ENCODE measurements at regions not wholly inside any gene's neighbourhood (a gene's known extent, or its start where the extent isn't known, plus 50 kb on each side); places are given as distances from the start of the nearest gene placed in this dataset.

- intact Hi-C loops (cut with micrococcal nuclease) = no loop called here
- Histone ChIP-seq H3K9ac (replicated peaks; ENCODE audit: extremely low read depth, insufficient read depth, low read length) (no peak overlapping the region), H3K9me1 (replicated peaks; ENCODE audit: control insufficient read depth, extremely low read depth, insufficient read depth, low read length) (no peaks in the 10 kb centered on the region), H3K36me3 (ENCODE audit: control insufficient read depth in 2 of 2, extremely low read depth in 1 of 2, insufficient read depth in 2 of 2, low read length in 2 of 2) (no peaks in the 10 kb centered on the region), H4K20me1 (replicated peaks; ENCODE audit: control insufficient read depth, extremely low read depth, insufficient read depth, low read length) (no peaks in the 10 kb centered on the region), H3K9me3 (replicated peaks; ENCODE audit: control insufficient read depth, insufficient read depth, low read length) (peaks cover 3% of the 10 kb centered on the region), H3K4me1 (ENCODE audit: control insufficient read depth, extremely low read depth, insufficient read depth, low read length) (no peaks in the 10 kb centered on the region), H3K27me3 (ENCODE audit: control insufficient read depth in 2 of 2, insufficient read depth in 2 of 2, low read length in 2 of 2) (no peaks in the 10 kb centered on the region), H3K4me3 (replicated peaks in 1 of 3; ENCODE audit: insufficient read depth in 1 of 3, low read depth in 1 of 3, low read length in 3 of 3) (no peak overlapping the region), H3K27ac (ENCODE audit: insufficient read depth, low read depth, low read length) (no peak overlapping the region), H3K79me2 (ENCODE audit: control insufficient read depth, insufficient read depth, low read length) (no peaks in the 10 kb centered on the region), H2AFZ (ENCODE audit: low read depth, low read length) (no peak overlapping the region), H3K4me2 (ENCODE audit: insufficient read depth, low read length) (no peak overlapping the region)
- no peak for DNase-seq (ENCODE audit: low read depth, low spot score)
- ChIA-PET CTCF (no interaction called here), POLR2A (no interaction called here)
- FAIRE-seq = no peak
- TF ChIP-seq JUN (IDR thresholded peaks at IDR 0.05; ENCODE audit: borderline replicate concordance, insufficient read depth, insufficient read length, low read depth) = no peak
- no peak for TF ChIP-seq POLR2A (IDR thresholded peaks at IDR 0.05; ENCODE audit: low read depth, low read length)
- no peak for TF ChIP-seq EZH2 (IDR thresholded peaks at IDR 0.05; ENCODE audit: borderline replicate concordance, low read depth, low read length, severe bottlenecking)
- no peak for TF ChIP-seq POLR2AphosphoS5 (IDR thresholded peaks at IDR 0.05; ENCODE audit: insufficient read depth, low read depth, low read length)
- TF ChIP-seq, protein P1, sequence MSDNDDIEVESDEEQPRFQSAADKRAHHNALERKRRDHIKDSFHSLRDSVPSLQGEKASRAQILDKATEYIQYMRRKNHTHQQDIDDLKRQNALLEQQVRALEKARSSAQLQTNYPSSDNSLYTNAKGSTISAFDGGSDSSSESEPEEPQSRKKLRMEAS (IDR thresholded peaks at IDR 0.05; ENCODE audit: insufficient read depth, insufficient read length) = no peak
- TF ChIP-seq GATA2 (IDR thresholded peaks at IDR 0.05; ENCODE audit: insufficient read depth, insufficient read length, low read depth, low read length) = no peak
- no peak for TF ChIP-seq FOS (IDR thresholded peaks at IDR 0.05; ENCODE audit: borderline replicate concordance, insufficient read depth, low read length)
- TF ChIP-seq, protein P2, sequence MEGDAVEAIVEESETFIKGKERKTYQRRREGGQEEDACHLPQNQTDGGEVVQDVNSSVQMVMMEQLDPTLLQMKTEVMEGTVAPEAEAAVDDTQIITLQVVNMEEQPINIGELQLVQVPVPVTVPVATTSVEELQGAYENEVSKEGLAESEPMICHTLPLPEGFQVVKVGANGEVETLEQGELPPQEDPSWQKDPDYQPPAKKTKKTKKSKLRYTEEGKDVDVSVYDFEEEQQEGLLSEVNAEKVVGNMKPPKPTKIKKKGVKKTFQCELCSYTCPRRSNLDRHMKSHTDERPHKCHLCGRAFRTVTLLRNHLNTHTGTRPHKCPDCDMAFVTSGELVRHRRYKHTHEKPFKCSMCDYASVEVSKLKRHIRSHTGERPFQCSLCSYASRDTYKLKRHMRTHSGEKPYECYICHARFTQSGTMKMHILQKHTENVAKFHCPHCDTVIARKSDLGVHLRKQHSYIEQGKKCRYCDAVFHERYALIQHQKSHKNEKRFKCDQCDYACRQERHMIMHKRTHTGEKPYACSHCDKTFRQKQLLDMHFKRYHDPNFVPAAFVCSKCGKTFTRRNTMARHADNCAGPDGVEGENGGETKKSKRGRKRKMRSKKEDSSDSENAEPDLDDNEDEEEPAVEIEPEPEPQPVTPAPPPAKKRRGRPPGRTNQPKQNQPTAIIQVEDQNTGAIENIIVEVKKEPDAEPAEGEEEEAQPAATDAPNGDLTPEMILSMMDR (IDR thresholded peaks at IDR 0.05; ENCODE audit: extremely low read depth in 1 of 2, insufficient read depth in 1 of 2, low read depth in 1 of 2, low read length in 2 of 2) = no peak
- no peak for TF ChIP-seq MYC (IDR thresholded peaks at IDR 0.05; ENCODE audit: low read depth, low read length)
- dilution Hi-C loops (cut with MboI; ENCODE audit: extremely low pct_ligation_motif_present, low sequenced_read_pairs) = no loop called here
- BruUV-seq (replicated peaks) = no TSS peak
These were observed 111.8 kb upstream of the PRMT6 start for GRCh38 chr1:106944721-106945120.

Data from endothelial cell of umbilical vein (primary cell).